ENCODE measurements at regions not wholly inside any gene's neighbourhood (a gene's known extent, or its start where the extent isn't known, plus 50 kb on each side); places are given as distances from the start of the nearest gene placed in this dataset.
"Not testable (repeated sequence)": the region's sequence is repeated elsewhere in the genome, so short reads cannot be mapped to it uniquely, and the experiment has no call there.

GRCh38 chr5:135110785-135111596 is 77.0 kb upstream of the PITX1 start:
- DNase-seq: no peak

DNA sequence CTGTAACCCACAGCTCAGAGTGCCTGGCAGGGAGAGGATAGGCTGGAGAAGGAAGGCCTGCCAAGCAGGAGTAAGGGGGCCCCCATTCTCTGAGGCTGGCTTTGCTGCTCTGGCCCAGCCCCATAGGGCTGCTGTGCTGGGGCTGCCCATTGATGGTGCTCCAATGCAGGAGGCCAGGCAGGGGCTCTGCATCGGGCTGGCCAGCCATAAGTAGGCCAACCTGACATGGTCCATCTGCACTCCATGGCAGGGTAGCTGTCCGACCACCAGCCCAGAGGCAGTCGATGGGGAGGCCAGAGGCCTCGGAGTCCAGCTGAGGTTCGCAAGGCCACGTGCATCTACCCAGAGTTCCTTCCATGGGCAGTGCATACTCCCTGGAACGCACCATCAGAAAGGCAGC is 75.0 kb upstream of the PITX1 start:
- DNase-seq: no peak

- no peak for DNase-seq
Observed at GRCh38 chr5:135108569-135108968, 74.5 kb upstream of the PITX1 start.

DNA sequence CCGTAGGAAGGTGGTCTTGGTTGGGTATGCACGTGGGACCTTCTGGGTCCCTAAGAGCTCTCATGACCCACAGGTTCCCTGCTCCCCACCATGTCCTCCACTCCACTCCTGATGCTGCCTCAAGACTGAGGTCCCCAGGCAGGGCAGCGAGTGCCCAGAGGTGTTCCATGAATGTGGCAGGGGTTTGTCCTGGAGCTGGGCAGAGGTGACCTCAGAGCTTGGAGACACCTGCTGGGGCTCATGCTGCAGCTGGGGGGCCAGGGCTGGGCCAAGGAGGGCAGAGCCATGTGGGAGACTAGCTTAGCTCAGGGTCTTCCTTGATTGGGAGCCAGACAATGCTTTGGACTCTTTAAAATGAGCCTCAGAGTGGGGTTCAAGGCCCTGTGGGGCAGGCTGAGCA is 74.0 kb upstream of the PITX1 start:
- no peak for DNase-seq

GRCh38 chr5:135106610-135107471 is 72.8 kb upstream of the PITX1 start:
- no peak for DNase-seq

- DNase-seq: no peak
Observed at GRCh38 chr5:135106136-135106535, 72.1 kb upstream of the PITX1 start.

DNA sequence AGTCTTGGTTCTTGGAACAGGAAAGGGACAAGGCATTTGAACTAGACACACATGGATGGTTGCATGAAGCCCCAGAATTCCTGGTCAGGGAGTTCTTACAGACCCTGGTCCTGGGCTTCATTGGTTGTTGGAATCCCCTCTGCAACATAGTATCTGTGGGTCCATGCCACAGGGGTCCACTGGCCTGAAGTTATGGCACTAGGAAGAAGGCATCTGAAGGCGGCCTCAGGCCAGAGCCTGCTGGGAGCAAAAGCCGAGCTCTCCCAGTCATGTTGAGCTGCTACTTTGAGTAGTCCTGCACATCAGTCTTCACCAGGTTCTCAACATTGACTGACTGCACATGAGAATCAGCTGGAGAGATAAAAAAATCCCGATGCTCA is 71.1 kb upstream of the PITX1 start:
- DNase-seq: no peak

DNA sequence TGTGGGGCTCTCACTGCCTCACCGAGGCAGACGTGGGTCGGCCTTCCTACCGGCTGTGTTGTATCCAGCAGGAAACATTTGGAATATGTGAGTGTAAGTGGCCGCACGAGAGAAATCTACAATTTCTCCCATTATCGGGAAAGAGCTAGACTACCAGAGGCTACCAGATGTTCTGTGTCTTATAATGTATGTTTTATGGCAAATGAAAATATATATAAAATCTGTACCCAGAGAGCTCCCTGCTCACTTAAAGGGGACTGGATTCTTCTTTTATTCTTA is 69.5 kb upstream of the PITX1 start:
- DNase-seq: no peak

DNA sequence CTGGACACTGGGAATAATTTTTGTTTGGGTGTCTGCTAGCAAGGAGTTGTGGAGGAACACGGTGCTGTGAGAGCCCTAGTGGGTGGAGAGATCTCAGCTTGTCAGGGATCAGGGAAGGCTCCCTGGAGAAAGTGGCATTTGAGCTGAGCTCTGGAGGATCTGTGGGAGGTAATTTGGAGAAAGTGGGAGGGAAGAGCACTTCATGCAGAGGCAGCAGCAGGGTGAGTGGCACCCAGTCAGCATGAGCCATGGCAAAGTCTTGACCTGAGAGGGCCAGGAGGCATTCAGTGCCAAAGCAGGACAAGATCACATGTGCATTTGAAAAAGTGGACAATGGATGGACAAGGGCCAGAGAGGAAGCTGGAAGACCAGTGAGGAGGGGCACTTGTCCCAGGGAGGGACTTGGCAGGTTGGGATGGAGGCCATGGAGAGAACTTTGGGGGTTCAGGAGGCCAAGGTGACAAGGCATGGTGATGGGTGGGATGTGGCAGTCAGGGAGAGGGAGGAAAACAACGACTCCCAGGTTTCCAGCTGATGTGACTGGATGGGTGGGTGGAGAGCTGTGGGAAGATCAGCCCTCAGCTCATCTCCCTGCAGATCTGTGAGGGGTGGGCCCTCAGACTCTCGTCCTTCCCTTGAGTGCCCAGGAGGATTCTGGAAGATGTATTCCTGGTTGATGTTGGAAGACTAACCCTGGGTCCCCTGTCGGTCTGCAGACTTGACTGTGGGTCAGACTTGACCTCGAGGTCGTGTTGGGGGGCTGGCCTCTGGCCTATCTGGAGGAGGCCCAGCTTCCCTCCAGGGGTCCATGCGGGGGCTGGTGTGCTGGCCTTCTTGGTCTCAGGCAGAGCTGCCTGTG is 68.9 kb upstream of the PITX1 start:
- DNase-seq: no peak

- DNase-seq: no peak
Observed at GRCh38 chr5:135100431-135100830, 66.4 kb upstream of the PITX1 start.

GRCh38 chr5:135100011-135100410 is 66.0 kb upstream of the PITX1 start:
- DNase-seq: no peak

- DNase-seq: no peak
Observed at GRCh38 chr5:135097390-135097789, 63.4 kb upstream of the PITX1 start.

- DNase-seq: no peak
Observed at GRCh38 chr5:135095871-135096270, 61.8 kb upstream of the PITX1 start.

DNA sequence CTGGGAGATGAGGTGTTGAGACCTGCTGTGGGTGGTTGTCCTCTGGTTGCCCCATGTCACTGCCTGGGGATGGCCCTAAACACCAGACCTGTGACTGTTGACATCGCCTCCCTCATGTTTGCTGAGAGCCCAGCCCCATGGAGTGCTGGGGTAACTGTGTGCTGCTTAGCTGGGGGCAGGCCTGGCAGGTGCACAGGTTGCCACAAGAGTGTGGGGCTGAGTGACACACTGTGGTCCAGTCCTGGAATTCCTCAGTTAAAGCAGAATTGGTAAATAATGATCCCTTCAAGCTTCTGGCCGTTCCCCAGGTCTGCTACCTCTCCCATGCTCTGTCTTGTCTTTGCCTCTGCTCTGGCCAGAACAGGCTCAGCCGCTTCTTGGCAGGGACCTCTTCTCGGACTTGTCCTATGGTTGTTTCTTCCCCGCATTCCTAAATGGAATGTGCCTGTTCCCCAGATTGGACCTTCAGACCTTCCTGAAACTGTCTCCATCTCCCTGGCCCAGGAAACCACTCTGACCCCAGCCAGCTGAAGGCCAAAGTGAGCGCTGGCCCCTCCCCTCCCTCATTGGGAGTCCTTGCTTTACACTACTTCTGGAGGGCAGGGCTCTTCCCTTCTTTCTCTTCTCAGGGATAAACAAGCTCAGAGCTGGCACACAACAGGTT is 61.2 kb upstream of the PITX1 start:
- no peak for DNase-seq

GRCh38 chr5:135094339-135095051 is 60.5 kb upstream of the PITX1 start:
- no peak for DNase-seq

DNA sequence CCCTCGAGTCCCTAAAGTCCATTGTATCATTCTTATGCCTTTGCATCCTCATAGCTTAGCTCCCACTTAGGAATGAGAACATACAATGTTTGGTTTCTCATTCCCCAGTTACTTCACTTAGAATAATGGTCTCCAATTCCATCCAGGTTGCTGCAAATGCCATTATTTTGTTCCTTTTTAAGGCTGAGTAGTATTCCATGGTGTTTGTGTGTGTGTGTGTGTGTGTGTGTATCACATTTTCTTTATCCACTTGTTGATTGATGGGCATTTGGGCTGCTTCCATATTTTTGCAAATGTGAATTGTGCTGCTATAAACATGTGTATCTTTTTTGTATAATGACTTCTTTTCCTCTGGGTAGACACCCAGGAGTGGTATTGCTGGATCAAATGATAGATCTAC is 59.5 kb upstream of the PITX1 start:
- not testable (repeated sequence) for DNase-seq

- no peak for DNase-seq
Observed at GRCh38 chr5:135092476-135092875, 58.4 kb upstream of the PITX1 start.

GRCh38 chr5:135091286-135091685 is 57.3 kb upstream of the PITX1 start:
- no peak for DNase-seq

- no peak for DNase-seq
Observed at GRCh38 chr5:135089912-135090311, 55.9 kb upstream of the PITX1 start.

- no peak for DNase-seq
Observed at GRCh38 chr5:135088911-135089310, 54.9 kb upstream of the PITX1 start.

DNA sequence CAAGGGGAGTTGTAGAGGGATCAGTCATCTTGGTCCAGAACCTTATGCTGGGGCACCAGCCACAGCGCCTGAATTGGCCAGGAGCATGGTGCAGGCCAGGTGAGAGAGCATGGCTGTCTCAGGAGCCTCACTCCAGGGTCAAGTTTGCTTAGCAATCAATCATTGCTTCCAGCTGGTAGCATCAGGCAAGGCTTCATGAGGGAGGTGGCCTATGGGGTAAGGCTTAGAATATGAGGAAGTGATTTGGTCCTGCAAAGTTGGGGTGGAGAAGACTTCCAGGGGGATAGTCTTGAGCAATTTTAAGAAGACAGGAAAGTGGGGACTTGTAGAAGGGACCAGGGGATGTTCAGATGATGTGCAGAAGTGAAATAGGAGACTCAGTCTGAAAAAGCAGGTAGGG is 53.9 kb upstream of the PITX1 start:
- DNase-seq: no peak
